Femur (tissue), 1 donor: ENCODE measurements at regions not wholly inside any gene's neighbourhood (a gene's known extent, or its start where the extent isn't known, plus 50 kb on each side); places are given as distances from the start of the nearest gene placed in this dataset.
"Not testable (repeated sequence)": the region's sequence is repeated elsewhere in the genome, so short reads cannot be mapped to it uniquely, and the experiment has no call there.

Experiments
- DNase-seq: peaks from one replicate; pipeline ENCODE4 v3.0.0-alpha.2; 2017

DNA sequence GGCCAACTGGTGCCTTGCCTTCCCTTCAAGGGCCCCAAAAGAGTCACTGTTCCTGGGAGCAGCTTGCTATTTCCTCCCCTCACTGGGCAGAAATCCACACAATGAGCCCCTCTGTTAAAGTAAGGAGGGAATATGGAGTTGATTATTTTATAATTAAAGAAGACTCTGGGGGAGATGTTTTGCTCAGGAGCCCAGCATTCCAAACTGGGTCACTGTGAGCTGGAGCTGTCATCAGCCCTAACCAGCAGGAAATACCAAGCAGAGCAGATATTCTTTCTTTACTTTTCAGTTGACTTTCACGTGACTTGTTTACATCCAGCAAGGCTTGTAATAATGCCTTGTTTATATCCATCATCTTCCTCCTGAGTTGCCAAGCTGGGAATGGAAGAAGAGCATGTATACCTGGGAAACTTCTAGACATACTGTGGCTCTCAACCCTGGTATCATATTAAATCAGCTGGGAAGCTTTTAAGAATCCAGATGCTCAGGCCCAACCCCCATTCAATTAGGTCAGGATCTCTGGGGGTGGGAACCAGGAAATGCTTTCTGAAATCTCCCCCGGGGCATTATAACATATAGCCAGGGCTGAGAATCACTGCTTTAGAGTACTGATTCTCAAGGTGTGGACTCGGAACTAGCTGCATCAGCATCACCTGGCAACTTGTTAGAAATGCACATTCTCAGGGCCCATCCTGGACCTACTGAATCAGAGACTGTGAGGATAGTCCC, 175.6 kb upstream of the MYLIP start:
- DNase-seq = no peak

GRCh38 chr6:15952231-15953151, 176.4 kb upstream of the MYLIP start:
- DNase-seq = no peak

DNA sequence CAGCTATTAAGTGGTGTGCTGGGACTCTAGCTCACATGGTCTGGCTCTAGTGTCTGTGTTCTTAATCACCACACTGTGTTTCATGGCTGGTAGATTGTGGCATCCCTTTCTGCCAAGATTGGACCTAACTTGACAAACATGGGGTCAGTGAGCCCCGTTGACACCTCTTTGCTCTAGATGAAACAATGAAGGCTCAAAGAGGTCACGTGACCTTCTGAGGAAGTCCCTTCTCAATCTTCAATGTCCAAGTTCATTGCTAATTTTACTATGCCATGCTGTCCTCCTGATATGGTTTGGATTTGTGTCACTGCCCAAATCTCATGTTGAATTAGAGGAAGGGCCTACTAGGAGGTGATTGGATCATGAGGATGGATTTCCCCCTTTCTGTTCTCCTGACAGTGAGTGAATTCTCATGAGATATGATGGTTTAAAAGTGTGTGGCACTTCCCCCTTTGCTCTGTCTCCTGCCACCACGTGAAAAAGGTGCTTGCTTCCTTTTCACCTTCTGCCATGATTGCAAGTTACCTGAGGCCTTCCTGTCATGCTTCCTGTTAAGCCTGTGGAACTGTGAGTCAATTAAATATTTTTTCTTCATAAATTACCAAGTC, 177.8 kb upstream of the MYLIP start:
- no peak for DNase-seq

GRCh38 chr6:15949982-15950381, 178.9 kb upstream of the MYLIP start:
- no peak for DNase-seq

- DNase-seq = no peak
Observed at GRCh38 chr6:15948930-15949900, 179.7 kb upstream of the MYLIP start.

DNA sequence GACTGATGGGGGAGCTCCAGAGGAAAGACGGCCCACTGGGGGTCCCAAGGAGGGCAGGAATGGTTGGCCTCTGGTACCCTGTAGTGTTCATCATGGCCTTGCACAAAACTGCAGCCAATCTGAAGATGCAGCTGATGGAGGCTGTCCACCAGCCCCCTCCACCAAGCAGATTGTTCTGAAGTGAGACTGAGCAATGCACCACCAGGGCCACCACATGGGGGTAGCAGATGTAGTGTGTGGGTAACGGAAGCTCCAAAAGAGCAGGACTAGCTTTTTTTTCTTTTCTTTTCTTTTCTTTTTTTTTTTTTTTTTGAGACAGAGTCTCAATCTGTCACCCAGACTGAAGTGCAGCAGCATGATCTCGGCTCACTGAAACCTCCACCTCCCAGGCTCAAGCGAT, 181.0 kb upstream of the MYLIP start:
- no peak for DNase-seq

- DNase-seq = no peak
Observed at GRCh38 chr6:15947436-15947835, 181.4 kb upstream of the MYLIP start.

DNA sequence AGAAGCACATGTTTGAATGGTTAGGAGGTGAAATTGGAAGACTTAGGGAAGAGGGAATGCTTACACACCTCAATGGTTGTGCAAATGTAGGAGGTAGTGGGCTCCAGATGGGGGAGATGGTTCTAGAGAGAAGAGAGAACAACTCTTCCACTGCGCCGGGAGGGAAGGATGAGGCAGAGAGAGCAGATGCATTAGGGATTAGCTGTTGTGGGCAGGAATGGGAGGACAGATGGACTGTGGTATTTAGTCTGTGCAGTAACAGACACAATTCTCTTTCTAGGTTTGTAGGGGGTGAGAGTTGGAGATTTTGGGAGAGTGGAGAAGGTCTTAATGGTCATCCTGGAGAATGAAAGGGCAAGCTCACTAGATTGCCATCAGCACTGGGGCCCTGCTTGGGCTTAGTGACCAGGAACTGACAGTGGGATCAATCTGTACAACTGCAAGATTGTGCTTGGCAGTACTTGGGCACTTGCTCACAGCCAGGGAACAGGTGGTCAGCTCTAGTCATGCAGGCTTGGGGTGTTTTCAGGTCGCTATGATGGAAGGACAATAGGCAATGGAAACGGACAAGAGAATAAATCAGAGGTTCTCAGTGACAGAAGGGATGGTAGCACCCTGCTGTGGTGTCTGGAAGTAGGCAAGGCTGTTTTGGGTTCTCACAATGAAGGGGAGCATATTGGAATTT, 182.0 kb upstream of the MYLIP start:
- DNase-seq = no peak

DNA sequence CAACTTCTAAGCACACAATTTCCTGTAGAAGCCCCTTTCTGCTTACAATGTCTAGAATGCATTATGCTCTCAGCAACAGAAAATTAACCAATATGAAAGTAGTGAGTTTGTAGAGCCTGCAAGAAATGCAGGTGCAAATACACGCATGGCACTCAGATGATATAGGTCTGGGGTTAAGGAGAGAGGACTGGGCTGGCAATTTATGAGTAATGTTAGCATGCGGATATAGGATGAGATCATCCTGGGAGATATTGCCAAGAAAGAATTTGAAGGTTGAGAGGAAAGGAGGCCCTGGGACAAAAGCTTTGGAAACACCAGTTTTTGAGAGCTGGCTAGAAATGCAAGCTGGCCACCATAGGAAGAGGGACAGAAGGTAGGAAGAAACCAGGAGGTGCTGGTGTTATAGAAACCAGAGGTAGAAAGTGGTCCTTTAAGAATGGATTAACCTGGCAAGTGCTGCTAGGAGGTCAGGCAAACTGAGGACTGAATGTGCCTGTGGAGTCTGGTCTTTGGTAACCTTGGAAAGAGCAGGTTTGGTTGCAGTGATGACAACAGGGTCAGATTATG, 183.2 kb upstream of the MYLIP start:
- no peak for DNase-seq

- DNase-seq = no peak
Observed at GRCh38 chr6:15943423-15943822, 185.5 kb upstream of the MYLIP start.

DNA sequence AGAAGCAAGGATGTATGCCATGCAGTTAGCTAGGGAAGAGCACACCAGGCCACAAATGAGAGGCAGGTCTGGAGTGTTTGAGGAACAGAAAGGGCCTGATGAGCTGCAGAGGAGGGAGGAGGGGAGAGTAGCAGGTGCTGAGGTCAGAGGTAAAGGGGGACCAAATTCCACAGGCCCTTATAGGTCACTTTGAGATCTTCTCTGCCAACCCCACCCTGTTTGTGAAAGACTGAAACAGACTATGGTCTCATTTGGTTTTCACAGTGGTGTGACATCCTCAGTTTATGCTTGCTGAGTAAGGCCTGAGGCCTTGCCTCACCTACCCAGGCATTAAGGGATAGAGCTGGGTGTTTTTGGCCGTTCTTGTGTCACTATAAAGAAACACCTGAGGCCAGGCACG, 187.7 kb upstream of the MYLIP start:
- no peak for DNase-seq

DNA sequence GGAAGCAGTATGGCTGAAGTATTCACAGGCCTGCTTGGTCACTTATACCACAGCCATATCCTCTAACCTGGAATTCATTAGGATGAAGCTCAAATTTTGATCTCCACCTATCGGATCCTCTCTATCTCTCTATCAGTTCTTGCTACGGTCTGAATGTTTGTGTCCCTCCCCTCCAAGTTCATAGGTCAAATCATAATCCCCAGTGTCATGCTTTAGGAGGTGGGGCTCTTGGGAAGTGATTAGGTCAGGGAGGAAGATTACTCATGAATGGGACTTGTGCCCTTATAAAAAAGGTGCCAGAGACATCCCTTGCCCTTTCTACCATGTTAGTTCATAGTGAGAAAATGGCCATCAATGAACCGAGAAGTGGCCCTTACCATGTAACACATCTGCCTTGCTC, 190.8 kb upstream of the MYLIP start:
- no peak for DNase-seq

- no peak for DNase-seq
Observed at GRCh38 chr6:15937602-15938001, 191.3 kb upstream of the MYLIP start.

DNA sequence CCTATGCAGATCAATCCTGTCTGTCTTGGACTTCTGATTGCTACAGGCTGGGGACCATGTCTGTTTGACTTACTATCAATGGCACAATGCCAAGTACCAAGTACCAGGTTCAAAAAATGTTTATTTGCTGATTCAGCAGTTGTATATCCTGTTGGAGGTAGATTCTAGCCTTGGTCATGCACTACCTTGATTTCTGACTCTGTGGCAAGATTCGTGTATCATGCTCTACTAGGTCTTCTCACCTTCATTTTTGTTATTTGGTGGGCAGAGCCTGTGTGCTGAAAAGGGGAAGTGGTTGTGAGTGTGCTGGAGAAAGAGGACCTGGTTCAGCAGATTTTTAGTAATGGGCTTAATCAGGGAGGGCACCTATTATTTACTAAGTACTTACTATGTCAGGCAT, 192.4 kb upstream of the MYLIP start:
- DNase-seq = no peak

GRCh38 chr6:15935661-15936060, 193.2 kb upstream of the MYLIP start:
- DNase-seq = no peak

DNA sequence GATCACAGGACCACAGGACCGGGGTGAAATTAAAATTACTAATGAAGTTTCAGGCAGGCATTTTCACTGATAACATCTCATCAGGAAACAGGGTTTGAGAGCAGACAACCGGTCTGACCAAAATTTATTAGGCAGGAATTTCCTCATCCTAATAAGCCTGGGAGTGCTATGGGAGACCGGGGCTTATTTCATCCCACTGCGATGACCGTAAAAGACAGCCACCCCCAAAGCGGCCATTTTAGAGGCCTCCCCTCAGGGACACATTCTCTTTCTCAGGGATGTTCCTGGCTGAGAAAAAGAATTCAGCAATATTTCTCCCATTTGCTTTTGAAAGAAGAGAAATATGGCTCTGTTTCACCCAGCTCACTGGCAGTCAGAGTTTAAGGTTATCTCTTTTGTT, 197.2 kb upstream of the MYLIP start:
- DNase-seq = not testable (repeated sequence)

DNA sequence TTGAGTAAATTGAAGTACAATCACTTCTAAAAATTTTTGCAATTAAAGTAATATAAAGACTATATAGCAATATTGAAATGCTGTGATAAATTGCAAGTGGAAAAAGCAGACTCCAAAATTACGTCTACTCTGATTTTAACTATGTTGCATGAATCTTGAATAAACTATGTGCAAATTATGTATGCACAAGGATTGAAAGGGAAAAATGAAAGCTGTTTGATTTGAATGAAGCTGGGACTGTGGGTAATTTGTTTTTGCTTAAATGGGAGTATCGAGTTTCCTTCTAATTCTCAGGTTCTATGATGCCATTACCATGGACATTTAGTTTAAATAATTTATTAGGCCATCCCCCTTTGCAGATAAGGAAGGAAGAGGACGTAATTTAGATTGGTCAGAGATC, 198.7 kb upstream of the MYLIP start:
- no peak for DNase-seq

GRCh38 chr6:15929685-15930084, 199.2 kb upstream of the MYLIP start:
- DNase-seq = no peak

DNA sequence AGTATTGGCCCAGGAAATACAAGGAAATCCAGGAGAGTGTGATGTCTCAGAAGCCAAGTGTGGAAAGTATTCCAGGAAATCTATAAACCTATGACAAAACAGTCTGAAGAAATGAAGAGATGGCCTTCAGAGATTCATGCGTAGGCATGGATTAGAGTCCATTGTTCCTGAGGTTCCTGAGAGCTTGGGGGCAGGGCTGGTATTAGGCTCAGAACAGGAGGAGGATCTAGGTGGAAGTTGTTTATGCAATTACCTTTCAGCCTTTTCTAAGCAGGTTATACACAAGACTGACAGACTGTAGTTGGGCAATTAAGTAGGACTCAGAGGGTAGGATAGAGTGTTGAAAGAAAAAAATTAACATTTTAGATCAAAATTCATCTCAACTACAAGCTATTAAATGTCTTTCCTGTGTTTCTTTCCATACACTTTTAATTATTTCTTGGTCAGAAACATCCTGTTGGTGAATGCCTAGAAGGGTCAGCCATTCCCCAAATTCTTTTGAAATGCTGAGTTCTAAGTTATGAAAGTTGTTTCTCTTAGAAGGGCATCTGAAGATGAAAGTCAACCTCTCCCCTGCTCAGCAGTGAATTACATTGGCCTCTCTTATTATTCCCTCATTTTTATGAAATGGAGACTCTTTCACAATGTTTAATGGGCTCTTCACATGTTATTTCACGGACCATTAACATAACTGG, 201.2 kb upstream of the MYLIP start:
- DNase-seq = no peak

DNA sequence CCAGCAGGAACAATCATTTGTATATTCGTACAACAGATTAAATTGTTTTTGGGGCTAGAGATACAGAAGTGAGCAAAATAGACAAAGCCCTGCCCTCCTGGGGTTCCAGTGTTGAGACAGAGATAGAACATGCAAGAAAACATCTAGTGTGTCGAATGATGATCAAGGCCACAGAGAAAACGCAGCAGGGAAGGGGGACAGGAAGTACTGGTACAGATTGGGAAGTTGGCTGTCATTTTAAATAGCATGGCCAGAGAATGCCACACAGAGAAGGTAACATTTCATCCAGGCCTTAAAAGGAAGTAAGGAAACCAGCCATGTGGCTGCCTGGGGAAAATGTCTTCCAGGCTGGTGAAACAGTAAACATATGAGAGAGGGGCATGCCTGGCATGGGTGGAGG, 202.6 kb upstream of the MYLIP start:
- no peak for DNase-seq

DNA sequence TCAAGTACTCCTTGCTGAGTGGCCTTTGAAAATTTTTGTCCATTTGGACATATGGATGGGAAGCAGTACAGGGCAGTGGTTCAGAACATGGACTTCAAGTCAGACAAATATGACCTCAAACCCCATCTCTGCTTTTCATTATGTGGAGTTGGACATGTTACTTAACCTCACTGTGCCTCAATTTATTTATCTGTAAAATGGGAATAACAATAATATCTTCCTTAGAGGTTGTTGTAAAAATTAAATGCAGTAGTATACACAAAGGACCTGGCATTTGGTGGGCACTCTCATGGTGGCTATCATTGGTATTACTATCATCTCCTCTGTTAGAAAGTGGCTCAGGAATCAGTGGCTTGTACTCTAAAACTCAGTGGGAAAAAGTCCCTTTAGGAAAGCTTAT, 204.0 kb upstream of the MYLIP start:
- no peak for DNase-seq
